PC-9 (cell line): ENCODE measurements at regions not wholly inside any gene's neighbourhood (a gene's known extent, or its start where the extent isn't known, plus 50 kb on each side); places are given as distances from the start of the nearest gene placed in this dataset.

Experiments
- BruUV-seq: library from RNA; stranded (reverse); fragments of 400-500 nt; replicated peaks from 2 replicates; lab custom pipeline; 2021; lab: Mats Ljungman, UMichigan
- CTCF ChIA-PET: fragments of 300-600 bp; sonication (Branson Sonifier 250); formaldehyde crosslinking; loops from one replicate; lab custom pipeline; 2022; ENCODE audit warnings: antibody characterized with exemption; lab: Charles Lee
- POLR2A ChIA-PET: fragments of 300-600 bp; sonication (Branson Sonifier 250); formaldehyde crosslinking; loops from one replicate; lab custom pipeline; 2022; ENCODE audit warnings: antibody characterized with exemption; ENCODE audit not compliant: unreplicated experiment; lab: Charles Lee
- DNase-seq, 2 experiments: peaks; one replicate each; pipeline versions ENCODE4 v3.0.0 to v3.0.0-alpha.2; 2015 to 2022; ENCODE audit warnings: mixed read lengths in 1 of 2
- H2AFZ ChIP-seq: fragments of 200-600 bp; sonication (generic); 2 replicates; pipeline ENCODE4 v1.8.1; 2017; ENCODE audit warnings: antibody characterized with exemption
- H3F3A ChIP-seq: fragments of 200-600 bp; sonication (generic); 2 replicates; pipeline ENCODE4 v1.8.1; 2017; ENCODE audit warnings: antibody characterized with exemption, mild to moderate bottlenecking, low read depth; ENCODE audit not compliant: insufficient read depth
- H3K27ac ChIP-seq: fragments of 200-600 bp; sonication (generic); 2 replicates; pipeline ENCODE4 v1.6.1; 2016; ENCODE audit warnings: mixed run types
- H3K27me3 ChIP-seq: fragments of 200-600 bp; sonication (generic); 2 replicates; pipeline ENCODE4 v1.6.1; 2016; ENCODE audit warnings: low read depth, mixed run types; ENCODE audit not compliant: insufficient read depth
- H3K36me3 ChIP-seq: fragments of 200-600 bp; sonication (generic); 2 replicates; pipeline ENCODE4 v1.6.1; 2016; ENCODE audit warnings: low read depth, mixed run types
- H3K4me1 ChIP-seq: fragments of 200-600 bp; sonication (generic); replicated peaks from 2 replicates; pipeline ENCODE4 v1.6.1; 2016; ENCODE audit warnings: mixed run types; ENCODE audit not compliant: insufficient read depth
- H3K4me2 ChIP-seq: fragments of 200-600 bp; sonication (generic); 2 replicates; pipeline ENCODE4 v1.6.1; 2017; ENCODE audit warnings: mixed run types
- H3K4me3 ChIP-seq: fragments of 200-600 bp; sonication (generic); 2 replicates; pipeline ENCODE4 v1.6.1; 2016; ENCODE audit warnings: mixed run types
- H3K79me2 ChIP-seq: fragments of 200-600 bp; sonication (generic); 2 replicates; pipeline ENCODE4 v1.6.1; 2017; ENCODE audit warnings: low read depth, mixed run types
- H3K9me2 ChIP-seq: fragments of 200-600 bp; sonication (generic); 2 replicates; pipeline ENCODE4 v1.8.1; 2017; ENCODE audit warnings: mild to moderate bottlenecking; ENCODE audit not compliant: insufficient read depth
- H3K9me3 ChIP-seq: fragments of 200-600 bp; sonication (generic); 2 replicates; pipeline ENCODE4 v1.8.1; 2016; ENCODE audit warnings: low read depth; ENCODE audit not compliant: insufficient read depth
- H4K20me1 ChIP-seq: fragments of 200-600 bp; sonication (generic); 2 replicates; pipeline ENCODE4 v1.8.1; 2017; ENCODE audit not compliant: insufficient read depth
- EZH2 ChIP-seq: fragments of 200-600 bp; sonication (generic); IDR thresholded peaks from 2 replicates; pipeline ENCODE4 v1.8.0; 2017; ENCODE audit warnings: antibody characterized with exemption, low read depth
- intact Hi-C: fragments of 100-400 bp; cut with micrococcal nuclease; formaldehyde crosslinking; loops from one replicate; pipeline ENCODE4 v1.10.0; 2022; ENCODE audit not compliant: unreplicated experiment
- TF ChIP-seq, protein P1 (sequence below): fragments of 200-600 bp; sonication (generic); conservative IDR thresholded peaks from 2 replicates; pipeline ENCODE4 v1.6.1; 2017; ENCODE audit warnings: mixed run types, antibody characterized with exemption, mild to moderate bottlenecking, moderate library complexity

DNA sequence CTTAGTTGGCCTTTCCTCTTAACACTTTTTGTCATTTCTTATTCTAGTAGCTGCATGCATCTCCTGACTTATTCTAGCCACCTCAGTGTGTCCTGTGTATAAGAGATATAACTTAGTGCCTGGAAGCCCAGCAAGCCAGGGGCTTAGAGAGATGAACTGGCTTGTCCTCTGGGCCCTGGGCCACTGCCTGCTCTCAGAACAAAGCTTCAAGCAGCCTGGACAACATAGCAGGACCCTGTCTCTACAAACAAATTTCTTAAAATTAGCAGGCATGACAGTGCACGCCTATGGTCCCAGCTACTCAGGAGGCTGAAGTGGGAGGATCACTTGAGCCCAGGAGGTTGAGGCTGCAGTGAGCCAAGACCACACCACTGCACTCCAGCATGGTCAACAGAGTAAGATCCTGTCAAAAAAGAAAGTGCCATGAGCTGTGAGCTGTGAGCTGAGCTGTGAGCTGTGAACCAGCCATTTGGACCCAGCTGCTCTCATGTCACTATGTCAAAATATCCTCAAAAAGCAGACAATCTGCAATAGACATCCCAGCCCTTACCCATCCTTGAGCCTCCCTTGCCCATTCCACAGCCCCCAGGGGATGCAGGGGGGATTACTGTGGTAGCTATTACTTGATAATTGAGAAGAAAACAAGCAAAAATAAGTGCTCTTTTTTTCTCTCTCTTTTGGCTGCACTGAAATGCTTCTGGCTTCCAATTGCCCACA, 174.5 kb downstream of the OPA1 start:
- no peak for DNase-seq
- Histone ChIP-seq H3K4me2 (no peak overlapping the region), H3K4me1 (no peaks in the 10 kb centered on the region), H3K9me3 (no peaks in the 10 kb centered on the region), H2AFZ (no peak overlapping the region), H3K79me2 (no peaks in the 10 kb centered on the region), H3K27me3 (no peaks in the 10 kb centered on the region), H3K4me3 (no peak overlapping the region), H3K9me2 (no peaks in the 10 kb centered on the region), H3F3A (no peaks in the 10 kb centered on the region), H3K36me3 (no peaks in the 10 kb centered on the region), H3K27ac (no peak overlapping the region), H4K20me1 (no peaks in the 10 kb centered on the region)
- BruUV-seq, result no TSS peak
- ChIA-PET CTCF (no interaction called here), POLR2A (interaction anchor here (0.6 to 0.7 kb wide), 2 partner anchors 69 to 358 kb away, joined by 3 read pairs; no protein-coding TSS in a partner anchor)
- intact Hi-C loops, result no loop called here
- TF ChIP-seq, protein P1, sequence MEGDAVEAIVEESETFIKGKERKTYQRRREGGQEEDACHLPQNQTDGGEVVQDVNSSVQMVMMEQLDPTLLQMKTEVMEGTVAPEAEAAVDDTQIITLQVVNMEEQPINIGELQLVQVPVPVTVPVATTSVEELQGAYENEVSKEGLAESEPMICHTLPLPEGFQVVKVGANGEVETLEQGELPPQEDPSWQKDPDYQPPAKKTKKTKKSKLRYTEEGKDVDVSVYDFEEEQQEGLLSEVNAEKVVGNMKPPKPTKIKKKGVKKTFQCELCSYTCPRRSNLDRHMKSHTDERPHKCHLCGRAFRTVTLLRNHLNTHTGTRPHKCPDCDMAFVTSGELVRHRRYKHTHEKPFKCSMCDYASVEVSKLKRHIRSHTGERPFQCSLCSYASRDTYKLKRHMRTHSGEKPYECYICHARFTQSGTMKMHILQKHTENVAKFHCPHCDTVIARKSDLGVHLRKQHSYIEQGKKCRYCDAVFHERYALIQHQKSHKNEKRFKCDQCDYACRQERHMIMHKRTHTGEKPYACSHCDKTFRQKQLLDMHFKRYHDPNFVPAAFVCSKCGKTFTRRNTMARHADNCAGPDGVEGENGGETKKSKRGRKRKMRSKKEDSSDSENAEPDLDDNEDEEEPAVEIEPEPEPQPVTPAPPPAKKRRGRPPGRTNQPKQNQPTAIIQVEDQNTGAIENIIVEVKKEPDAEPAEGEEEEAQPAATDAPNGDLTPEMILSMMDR, result no peak
- TF ChIP-seq EZH2, result no peak

DNA sequence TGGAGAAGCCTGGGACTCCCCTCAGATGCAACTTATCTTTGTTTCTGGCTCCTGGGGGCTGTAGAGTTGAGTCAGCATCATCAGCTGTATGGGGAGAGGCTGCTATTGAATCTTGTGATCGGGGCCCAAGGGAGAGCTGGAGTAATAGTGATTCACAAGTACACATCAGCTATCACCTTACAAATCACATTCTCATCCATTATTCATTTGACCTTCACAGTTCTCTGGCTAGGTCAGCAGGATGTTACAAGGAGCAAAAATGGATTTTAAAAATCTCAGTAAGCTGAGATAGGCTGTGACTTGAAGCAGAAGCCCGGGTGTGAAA, 175.0 kb downstream of the OPA1 start:
- intact Hi-C loops, result no loop called here
- TF ChIP-seq, protein P1, result no peak
- TF ChIP-seq EZH2, result no peak
- no peaks in the 10 kb centered on the region for H3K79me2 ChIP-seq
- H3K9me2 ChIP-seq, result no peaks in the 10 kb centered on the region
- H3K27me3 ChIP-seq, result no peaks in the 10 kb centered on the region
- no peak overlapping the region for H2AFZ ChIP-seq
- H3K36me3 ChIP-seq, result no peaks in the 10 kb centered on the region
- DNase-seq, result no peak
- no peak overlapping the region for H3K4me3 ChIP-seq
- H3K27ac ChIP-seq, result no peak overlapping the region
- ChIA-PET CTCF (no interaction called here), POLR2A (interaction anchor here (0.6 kb wide), 2 partner anchors 42 to 357 kb away, joined by 3 to 5 read pairs; no protein-coding TSS in a partner anchor)
- no peak overlapping the region for H3K4me2 ChIP-seq
- no peaks in the 10 kb centered on the region for H3K4me1 ChIP-seq
- H4K20me1 ChIP-seq, result no peaks in the 10 kb centered on the region
- H3F3A ChIP-seq, result no peaks in the 10 kb centered on the region
- no peaks in the 10 kb centered on the region for H3K9me3 ChIP-seq
- BruUV-seq, result no TSS peak

DNA sequence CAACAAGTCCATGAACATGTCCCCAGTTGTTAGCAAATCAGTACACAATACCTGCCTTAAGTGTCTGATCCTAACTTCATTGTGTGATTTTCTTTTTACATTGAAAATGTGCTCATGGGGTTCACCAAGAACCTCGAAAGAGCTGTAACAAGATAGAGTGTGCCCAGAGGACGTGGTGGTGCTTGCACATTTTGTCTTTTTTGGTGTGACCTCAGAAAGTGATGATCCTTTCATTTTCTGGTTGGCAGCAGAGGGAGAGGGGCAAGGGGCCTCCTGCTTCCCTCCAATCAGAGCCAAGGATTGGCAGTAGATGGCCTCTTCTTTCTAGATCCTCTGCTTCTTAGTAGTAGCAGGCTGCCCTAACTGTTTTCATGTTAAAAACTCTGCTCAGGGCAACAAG, 176.4 kb downstream of the OPA1 start:
- no peaks in the 10 kb centered on the region for H3K36me3 ChIP-seq
- no peak overlapping the region for H3K27ac ChIP-seq
- H3K4me2 ChIP-seq, result no peak overlapping the region
- no peaks in the 10 kb centered on the region for H3K9me3 ChIP-seq
- no peak overlapping the region for H3K4me3 ChIP-seq
- ChIA-PET POLR2A (no interaction called here), CTCF (no interaction called here)
- no peaks in the 10 kb centered on the region for H3K79me2 ChIP-seq
- no peak for TF ChIP-seq EZH2
- TF ChIP-seq, protein P1, result no peak
- BruUV-seq, result no TSS peak
- no peaks in the 10 kb centered on the region for H3F3A ChIP-seq
- no peak overlapping the region for H2AFZ ChIP-seq
- H4K20me1 ChIP-seq, result no peaks in the 10 kb centered on the region
- no peak for DNase-seq
- no peaks in the 10 kb centered on the region for H3K9me2 ChIP-seq
- no peaks in the 10 kb centered on the region for H3K4me1 ChIP-seq
- intact Hi-C loops, result no loop called here
- no peaks in the 10 kb centered on the region for H3K27me3 ChIP-seq
